ENCODE measurements at regions not wholly inside any gene's neighbourhood (a gene's known extent, or its start where the extent isn't known, plus 50 kb on each side); places are given as distances from the start of the nearest gene placed in this dataset.

GRCh38 chr1:34370748-34371147 lies 194.0 kb downstream of the C1orf94 start:
- TF ChIP-seq CTCF (conservative IDR thresholded peaks at IDR 0.05) (no peak), ZFX (IDR thresholded peaks at IDR 0.05) (no peak)
